ENCODE measurements at regions not wholly inside any gene's neighbourhood (a gene's known extent, or its start where the extent isn't known, plus 50 kb on each side); places are given as distances from the start of the nearest gene placed in this dataset.

- H3K4me1 ChIP-seq = no peaks in the 10 kb centered on the region
- no peaks in the 10 kb centered on the region for H3K9me3 ChIP-seq
- H3K36me3 ChIP-seq = no peaks in the 10 kb centered on the region
- intact Hi-C loops (cut with DNase I) = no loop called here
- ATAC-seq = no peak
- no peak overlapping the region for H3K4me3 ChIP-seq
- no peaks in the 10 kb centered on the region for H3K27me3 ChIP-seq
- no peak for TF ChIP-seq CTCF (IDR thresholded peaks at IDR 0.05)
- no peak for DNase-seq
- no peak overlapping the region for H3K27ac ChIP-seq
Observed at GRCh38 chr1:222865718-222866117, 50.9 kb downstream of the DISP1 start.

GRCh38 chr1:222867316-222867715 is 52.5 kb downstream of the DISP1 start:
- intact Hi-C loops (cut with DNase I) = no loop called here

GRCh38 chr1:222876182-222876581 is 61.3 kb downstream of the DISP1 start:
- Histone ChIP-seq H3K4me1 (no peaks in the 10 kb centered on the region), H3K27me3 (no peaks in the 10 kb centered on the region), H3K4me3 (no peak overlapping the region), H3K27ac (no peak overlapping the region), H3K36me3 (no peaks in the 10 kb centered on the region), H3K9me3 (no peaks in the 10 kb centered on the region)
- ATAC-seq (no peak), DNase-seq (no peak)
- intact Hi-C loops (cut with DNase I) = no loop called here
- no peak for TF ChIP-seq CTCF (IDR thresholded peaks at IDR 0.05)

More at GRCh38 chr1:222867316-222867715, 52.5 kb downstream of the DISP1 start:
- Histone ChIP-seq H3K36me3 (no peaks in the 10 kb centered on the region), H3K9me3 (no peaks in the 10 kb centered on the region), H3K27me3 (no peaks in the 10 kb centered on the region), H3K4me3 (no peak overlapping the region), H3K27ac (no peak overlapping the region), H3K4me1 (no peaks in the 10 kb centered on the region)
- ATAC-seq (no peak), DNase-seq (no peak)
- TF ChIP-seq CTCF (IDR thresholded peaks at IDR 0.05) = no peak

GRCh38 chr1:222877854-222878253 is 63.0 kb downstream of the DISP1 start:
- intact Hi-C loops (cut with DNase I) = no loop called here
- Histone ChIP-seq H3K9me3 (no peaks in the 10 kb centered on the region), H3K27me3 (no peaks in the 10 kb centered on the region), H3K4me3 (no peak overlapping the region), H3K4me1 (no peaks in the 10 kb centered on the region), H3K27ac (no peak overlapping the region), H3K36me3 (no peaks in the 10 kb centered on the region)
- TF ChIP-seq CTCF (IDR thresholded peaks at IDR 0.05) = no peak
- DNase-seq (no peak), ATAC-seq (no peak)

- Histone ChIP-seq H3K27ac (no peak overlapping the region), H3K27me3 (no peaks in the 10 kb centered on the region), H3K4me3 (no peak overlapping the region), H3K9me3 (no peaks in the 10 kb centered on the region), H3K36me3 (no peaks in the 10 kb centered on the region), H3K4me1 (no peaks in the 10 kb centered on the region)
- no peak for DNase-seq
- TF ChIP-seq CTCF (IDR thresholded peaks at IDR 0.05) = no peak
- no peak for ATAC-seq
- intact Hi-C loops (cut with DNase I) = no loop called here
Observed at GRCh38 chr1:222880587-222880986, 65.7 kb downstream of the DISP1 start.

GRCh38 chr1:222886194-222886854 is 71.5 kb downstream of the DISP1 start:
- ATAC-seq = no peak
- Histone ChIP-seq H3K27ac (no peak overlapping the region), H3K27me3 (no peaks in the 10 kb centered on the region), H3K9me3 (no peaks in the 10 kb centered on the region), H3K36me3 (no peaks in the 10 kb centered on the region), H3K4me3 (no peak overlapping the region), H3K4me1 (no peaks in the 10 kb centered on the region)
- TF ChIP-seq CTCF (IDR thresholded peaks at IDR 0.05) = no peak
- intact Hi-C loops (cut with DNase I) = no loop called here
- DNase-seq = no peak

Data from upper lobe of right lung (tissue), 1 donor.